ENCODE measurements at regions not wholly inside any gene's neighbourhood (a gene's known extent, or its start where the extent isn't known, plus 50 kb on each side); places are given as distances from the start of the nearest gene placed in this dataset.
"Not testable (repeated sequence)": the region's sequence is repeated elsewhere in the genome, so short reads cannot be mapped to it uniquely, and the experiment has no call there.

- peak; percentile 23 for DNase-seq
Observed at GRCh38 chr6:100322886-100323285, 141.8 kb downstream of the SIM1 start.

- no peak for DNase-seq
Observed at GRCh38 chr6:100320686-100321085, 144.0 kb downstream of the SIM1 start.

GRCh38 chr6:100317031-100317430 is 147.7 kb downstream of the SIM1 start:
- no peak for DNase-seq

GRCh38 chr6:100314186-100314585 is 150.5 kb downstream of the SIM1 start:
- DNase-seq = no peak

GRCh38 chr6:100311707-100312251 is 152.9 kb downstream of the SIM1 start:
- DNase-seq = no peak

- DNase-seq = no peak
Observed at GRCh38 chr6:100309174-100309573, 155.5 kb downstream of the SIM1 start.

GRCh38 chr6:100307561-100307960 is 157.2 kb downstream of the SIM1 start:
- DNase-seq = no peak

GRCh38 chr6:100305209-100305869 is 159.4 kb downstream of the SIM1 start:
- DNase-seq = no peak

- no peak for DNase-seq
Observed at GRCh38 chr6:100304575-100304974, 160.1 kb downstream of the SIM1 start.

- DNase-seq = no peak
Observed at GRCh38 chr6:100301731-100302130, 163.0 kb downstream of the SIM1 start.

- DNase-seq = no peak
Observed at GRCh38 chr6:100300221-100300736, 164.4 kb downstream of the SIM1 start.

GRCh38 chr6:100296810-100297544 is 167.7 kb downstream of the SIM1 start:
- peak; percentile 11 for DNase-seq

- not testable (repeated sequence) for DNase-seq
Observed at GRCh38 chr6:100295172-100295571, 169.5 kb downstream of the SIM1 start.

- DNase-seq = no peak
Observed at GRCh38 chr6:100289285-100289684, 175.4 kb downstream of the SIM1 start.

- no peak for DNase-seq
Observed at GRCh38 chr6:100288311-100288710, 176.4 kb downstream of the SIM1 start.

- no peak for DNase-seq
Observed at GRCh38 chr6:100283285-100283684, 181.4 kb downstream of the SIM1 start.

GRCh38 chr6:100281471-100281901 is 183.2 kb downstream of the SIM1 start:
- peak; percentile 90 for DNase-seq

GRCh38 chr6:100276311-100277057 is 188.2 kb downstream of the SIM1 start:
- no peak for DNase-seq

- no peak for DNase-seq
Observed at GRCh38 chr6:100274147-100274546, 190.6 kb downstream of the SIM1 start.

GRCh38 chr6:100271625-100272024 is 193.1 kb downstream of the SIM1 start:
- DNase-seq = no peak

GRCh38 chr6:100271202-100271601 is 193.5 kb downstream of the SIM1 start:
- DNase-seq = no peak

- no peak for DNase-seq
Observed at GRCh38 chr6:100269189-100269588, 195.5 kb downstream of the SIM1 start.

- no peak for DNase-seq
Observed at GRCh38 chr6:100268326-100268725, 196.4 kb downstream of the SIM1 start.

Data from NCI-H1105 treated with DMSO at 0.1 percent for 48 hours (cell line).